ENCODE measurements at regions not wholly inside any gene's neighbourhood (a gene's known extent, or its start where the extent isn't known, plus 50 kb on each side); places are given as distances from the start of the nearest gene placed in this dataset.
"Not testable (repeated sequence)": the region's sequence is repeated elsewhere in the genome, so short reads cannot be mapped to it uniquely, and the experiment has no call there.

DNA sequence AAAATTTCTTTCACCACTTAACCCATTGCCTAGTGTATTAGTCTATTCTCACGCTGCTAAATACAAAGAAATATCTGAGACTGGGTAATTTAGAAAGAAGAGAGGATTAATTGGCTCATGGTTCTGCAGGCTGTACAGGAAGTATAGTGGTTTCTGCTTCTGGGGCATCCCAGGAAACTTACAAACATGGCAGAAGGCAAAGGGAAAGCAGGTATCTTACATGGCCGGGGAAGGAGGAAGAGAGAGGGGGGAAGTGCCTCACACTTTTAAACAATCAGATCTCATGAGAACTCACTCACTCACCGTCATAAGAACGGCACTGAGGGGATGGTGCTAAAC is 931.4 kb upstream of the SOX9 start:
- Histone ChIP-seq H3K36me3 (ENCODE audit: control insufficient read depth, insufficient read depth, low read length) (no peaks in the 10 kb centered on the region), H3K27ac (ENCODE audit: low read depth, low read length) (no peak overlapping the region), H3K27me3 (ENCODE audit: control insufficient read depth, insufficient read depth, low read length) (no peaks in the 10 kb centered on the region), H3K9ac (ENCODE audit: low read length) (no peak overlapping the region), H3K4me1 (ENCODE audit: control insufficient read depth, insufficient read depth, low read length) (no peaks in the 10 kb centered on the region), H3K4me3 (ENCODE audit: low read length) (no peak overlapping the region)

DNA sequence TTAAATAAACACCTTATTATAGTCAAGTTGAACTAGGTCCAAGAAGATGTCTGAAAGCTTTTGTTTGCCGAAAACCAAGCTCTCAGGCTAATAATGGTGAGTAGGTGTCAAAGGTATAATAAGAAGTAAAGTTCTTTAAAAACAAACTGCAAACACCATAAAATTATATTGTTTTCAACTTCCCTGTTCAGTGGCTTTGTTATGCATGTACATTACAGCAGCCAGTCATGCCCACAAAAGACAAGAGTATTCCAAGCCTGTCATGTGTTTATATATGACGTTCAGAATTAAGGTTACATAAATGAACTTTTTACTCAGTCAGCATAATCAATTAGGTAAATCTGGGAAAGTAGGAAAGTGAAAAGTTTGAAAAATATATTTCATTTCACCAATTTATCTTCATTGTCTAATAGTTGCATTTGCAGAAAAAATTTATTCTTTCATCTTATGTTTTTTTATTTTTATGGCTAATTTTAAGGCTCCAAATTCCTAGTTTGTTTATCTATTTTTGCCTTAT is 928.7 kb upstream of the SOX9 start:
- Histone ChIP-seq H3K36me3 (ENCODE audit: control insufficient read depth, insufficient read depth, low read length) (no peaks in the 10 kb centered on the region), H3K27me3 (ENCODE audit: control insufficient read depth, insufficient read depth, low read length) (no peaks in the 10 kb centered on the region), H3K9ac (ENCODE audit: low read length) (no peak overlapping the region), H3K4me3 (ENCODE audit: low read length) (no peak overlapping the region), H3K27ac (ENCODE audit: low read depth, low read length) (no peak overlapping the region), H3K4me1 (ENCODE audit: control insufficient read depth, insufficient read depth, low read length) (no peaks in the 10 kb centered on the region)

DNA sequence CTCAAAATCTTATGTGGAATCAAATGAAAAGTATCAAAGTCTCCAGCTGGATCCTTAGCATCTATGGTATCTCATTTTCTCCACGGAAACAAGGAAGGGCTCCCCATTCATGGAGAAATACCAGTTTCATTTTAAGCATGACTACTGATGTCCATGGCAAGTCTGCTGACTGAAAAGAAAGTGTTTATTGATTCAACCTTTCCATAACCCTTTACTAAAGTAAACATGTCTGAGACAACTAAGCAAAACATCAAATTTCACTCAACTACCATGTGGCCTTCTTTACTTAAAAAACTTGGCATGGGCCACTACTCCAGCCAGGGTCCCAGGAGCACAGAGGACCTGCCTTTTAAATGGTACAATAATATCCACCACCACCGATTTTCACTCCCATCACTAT is 928.0 kb upstream of the SOX9 start:
- Histone ChIP-seq H3K27ac (ENCODE audit: low read depth, low read length) (no peak overlapping the region), H3K36me3 (ENCODE audit: control insufficient read depth, insufficient read depth, low read length) (no peaks in the 10 kb centered on the region), H3K9ac (ENCODE audit: low read length) (no peak overlapping the region), H3K4me3 (ENCODE audit: low read length) (no peak overlapping the region), H3K27me3 (ENCODE audit: control insufficient read depth, insufficient read depth, low read length) (no peaks in the 10 kb centered on the region), H3K4me1 (ENCODE audit: control insufficient read depth, insufficient read depth, low read length) (no peaks in the 10 kb centered on the region)

DNA sequence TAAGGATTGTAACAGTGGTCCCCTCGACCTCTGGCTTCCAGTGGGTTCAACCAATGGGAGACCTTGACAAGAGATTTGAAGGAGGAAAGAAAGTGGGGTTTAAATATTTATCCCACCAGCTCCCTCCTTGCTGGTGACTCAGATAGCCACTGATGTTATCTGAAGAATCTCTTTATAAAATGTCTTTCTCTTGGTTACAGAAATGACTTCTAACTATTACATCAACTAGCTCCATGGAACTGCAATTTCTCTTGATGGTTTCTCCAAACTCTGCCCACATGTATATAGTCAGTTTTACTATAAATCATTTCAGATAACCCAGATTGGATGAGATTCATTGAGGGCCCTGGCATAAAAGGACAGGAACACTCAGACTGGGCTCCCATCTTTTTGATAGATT is 920.2 kb upstream of the SOX9 start:
- Histone ChIP-seq H3K9ac (ENCODE audit: low read length) (no peak overlapping the region), H3K4me3 (ENCODE audit: low read length) (no peak overlapping the region), H3K4me1 (ENCODE audit: control insufficient read depth, insufficient read depth, low read length) (no peaks in the 10 kb centered on the region), H3K27ac (ENCODE audit: low read depth, low read length) (no peak overlapping the region), H3K27me3 (ENCODE audit: control insufficient read depth, insufficient read depth, low read length) (no peaks in the 10 kb centered on the region), H3K36me3 (ENCODE audit: control insufficient read depth, insufficient read depth, low read length) (no peaks in the 10 kb centered on the region)

DNA sequence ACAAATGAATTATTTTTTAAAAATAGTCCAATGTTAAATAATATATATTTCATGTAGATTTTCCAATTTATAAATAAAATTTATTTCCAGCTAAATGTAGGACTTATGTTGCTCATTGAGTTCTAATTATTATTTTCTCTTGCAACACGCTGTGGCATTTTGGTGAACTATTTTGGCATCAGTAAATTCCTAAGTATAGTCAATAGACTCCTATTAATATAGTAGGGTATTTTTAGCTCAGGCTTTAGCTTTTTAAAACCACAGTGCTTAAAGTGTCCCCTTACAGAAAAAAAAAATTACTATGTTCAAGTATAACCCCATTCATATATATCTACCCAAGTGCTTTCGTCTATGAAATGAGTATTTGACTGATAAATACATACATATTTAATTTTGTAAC is 919.2 kb upstream of the SOX9 start:
- Histone ChIP-seq H3K27me3 (ENCODE audit: control insufficient read depth, insufficient read depth, low read length) (no peaks in the 10 kb centered on the region), H3K9ac (ENCODE audit: low read length) (no peak overlapping the region), H3K4me1 (ENCODE audit: control insufficient read depth, insufficient read depth, low read length) (no peaks in the 10 kb centered on the region), H3K27ac (ENCODE audit: low read depth, low read length) (no peak overlapping the region), H3K4me3 (ENCODE audit: low read length) (no peak overlapping the region), H3K36me3 (ENCODE audit: control insufficient read depth, insufficient read depth, low read length) (no peaks in the 10 kb centered on the region)

DNA sequence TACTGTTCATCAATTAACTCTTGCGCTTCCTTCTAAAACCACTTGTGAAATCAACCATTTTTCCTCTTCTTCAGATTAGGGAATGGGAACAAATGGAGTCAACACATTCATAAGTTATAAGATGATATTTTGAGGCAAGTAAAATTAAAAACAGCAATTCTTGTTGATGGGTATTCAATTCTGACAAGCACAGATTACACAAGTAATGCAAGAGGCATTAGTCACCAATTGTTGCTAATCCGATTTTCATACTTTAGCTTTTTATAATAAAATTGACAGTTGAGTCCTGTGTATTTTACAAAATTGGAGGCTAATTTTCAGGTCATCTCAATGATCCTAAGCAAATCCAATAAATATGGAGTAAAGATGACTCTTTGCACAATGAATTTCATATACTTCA is 918.4 kb upstream of the SOX9 start:
- no peak overlapping the region for H3K4me3 ChIP-seq (ENCODE audit: low read length)
- H3K4me1 ChIP-seq (ENCODE audit: control insufficient read depth, insufficient read depth, low read length) = no peaks in the 10 kb centered on the region
- no peaks in the 10 kb centered on the region for H3K27me3 ChIP-seq (ENCODE audit: control insufficient read depth, insufficient read depth, low read length)
- no peak overlapping the region for H3K9ac ChIP-seq (ENCODE audit: low read length)
- no peak overlapping the region for H3K27ac ChIP-seq (ENCODE audit: low read depth, low read length)
- no peaks in the 10 kb centered on the region for H3K36me3 ChIP-seq (ENCODE audit: control insufficient read depth, insufficient read depth, low read length)

DNA sequence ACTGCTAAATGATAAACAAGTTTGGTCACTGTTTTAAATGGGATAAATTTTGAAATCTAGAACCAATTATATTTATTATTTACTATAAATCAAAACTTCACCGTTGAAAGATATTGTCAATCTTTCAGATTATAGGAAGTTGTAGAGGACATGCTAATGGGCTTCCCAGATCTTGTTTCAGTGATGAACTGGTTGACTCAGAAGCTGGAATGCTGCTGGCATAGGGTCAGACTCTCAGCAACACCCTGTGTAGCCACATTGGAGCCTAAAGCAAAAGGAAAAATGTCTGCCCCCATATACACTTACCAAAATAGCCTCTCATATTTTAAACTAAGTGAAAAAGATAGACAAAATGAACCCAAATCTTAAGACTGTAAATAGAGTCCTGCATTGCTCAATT is 916.9 kb upstream of the SOX9 start:
- H3K27ac ChIP-seq (ENCODE audit: low read depth, low read length) = no peak overlapping the region
- H3K9ac ChIP-seq (ENCODE audit: low read length) = no peak overlapping the region
- H3K27me3 ChIP-seq (ENCODE audit: control insufficient read depth, insufficient read depth, low read length) = no peaks in the 10 kb centered on the region
- H3K4me1 ChIP-seq (ENCODE audit: control insufficient read depth, insufficient read depth, low read length) = no peaks in the 10 kb centered on the region
- no peaks in the 10 kb centered on the region for H3K36me3 ChIP-seq (ENCODE audit: control insufficient read depth, insufficient read depth, low read length)
- H3K4me3 ChIP-seq (ENCODE audit: low read length) = no peak overlapping the region

DNA sequence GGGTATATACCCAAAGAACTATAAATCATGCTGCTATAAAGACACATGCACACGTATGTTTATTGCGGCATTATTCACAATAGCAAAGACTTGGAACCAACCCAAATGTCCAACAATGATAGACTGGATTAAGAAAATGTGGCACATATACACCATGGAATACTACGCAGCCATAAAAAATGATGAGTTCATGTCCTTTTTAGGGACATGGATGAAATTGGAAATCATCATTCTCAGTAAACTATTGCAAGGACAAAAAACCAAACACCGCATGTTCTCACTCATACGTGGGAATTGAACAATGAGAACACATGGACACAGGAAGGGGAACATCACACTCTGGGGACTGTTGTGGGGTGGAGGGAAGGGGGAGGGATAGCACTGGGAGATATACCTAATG is 914.9 kb upstream of the SOX9 start:
- H3K4me1 ChIP-seq (ENCODE audit: control insufficient read depth, insufficient read depth, low read length); H3K27ac ChIP-seq (ENCODE audit: low read depth, low read length); H3K9ac ChIP-seq (ENCODE audit: low read length); H3K36me3 ChIP-seq (ENCODE audit: control insufficient read depth, insufficient read depth, low read length); H3K27me3 ChIP-seq (ENCODE audit: control insufficient read depth, insufficient read depth, low read length); H3K4me3 ChIP-seq (ENCODE audit: low read length): not testable (repeated sequence)

DNA sequence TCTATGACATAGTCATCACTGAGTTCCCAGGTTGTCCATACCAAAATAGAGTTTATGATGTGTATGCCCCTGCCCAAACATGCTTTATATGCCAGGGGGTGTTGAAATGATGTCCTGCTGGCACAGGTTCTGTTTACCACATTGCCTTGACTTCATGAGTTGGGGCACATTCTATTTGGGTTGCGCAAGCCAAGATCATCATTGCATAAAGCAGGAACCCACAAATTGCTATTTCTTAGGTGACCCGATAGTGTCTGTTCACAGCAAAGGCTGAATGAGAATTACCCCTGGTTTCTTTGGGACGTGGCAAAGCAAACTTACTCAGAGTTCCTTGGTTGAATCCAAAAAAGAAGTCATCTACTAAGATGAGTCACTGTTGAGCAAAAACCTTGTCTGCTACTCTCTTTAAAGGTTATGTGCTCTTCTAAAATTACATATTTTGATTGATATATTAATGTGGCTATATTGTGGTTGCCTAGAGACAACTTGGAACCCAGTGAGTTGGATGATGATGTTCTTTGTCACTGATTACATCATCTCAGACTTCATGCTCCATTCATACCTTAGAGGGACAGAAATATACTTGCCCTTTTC is 912.6 kb upstream of the SOX9 start:
- Histone ChIP-seq H3K27me3 (ENCODE audit: control insufficient read depth, insufficient read depth, low read length) (no peaks in the 10 kb centered on the region), H3K4me1 (ENCODE audit: control insufficient read depth, insufficient read depth, low read length) (no peaks in the 10 kb centered on the region), H3K9ac (ENCODE audit: low read length) (no peak overlapping the region), H3K4me3 (ENCODE audit: low read length) (no peak overlapping the region), H3K27ac (ENCODE audit: low read depth, low read length) (no peak overlapping the region), H3K36me3 (ENCODE audit: control insufficient read depth, insufficient read depth, low read length) (no peaks in the 10 kb centered on the region)

DNA sequence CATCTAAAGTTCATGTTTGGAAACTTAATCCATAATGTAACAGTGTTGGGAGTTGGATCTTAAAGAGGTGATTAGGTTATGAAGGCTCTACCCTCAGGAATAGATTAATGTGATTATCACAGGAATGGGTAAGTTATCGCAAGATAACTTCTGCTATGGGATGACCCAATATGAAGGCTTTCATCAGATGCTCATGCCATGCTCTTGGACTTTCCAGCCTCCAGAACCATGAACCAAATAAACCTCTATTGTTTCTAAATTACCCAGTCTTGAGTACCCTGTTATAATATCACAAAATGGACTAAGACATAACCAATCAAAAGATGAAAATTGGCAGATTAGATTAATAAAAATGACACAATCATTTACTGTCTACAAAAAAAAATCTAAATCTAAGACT is 906.9 kb upstream of the SOX9 start:
- Histone ChIP-seq H3K4me3 (ENCODE audit: low read length) (no peak overlapping the region), H3K9ac (ENCODE audit: low read length) (no peak overlapping the region), H3K27me3 (ENCODE audit: control insufficient read depth, insufficient read depth, low read length) (no peaks in the 10 kb centered on the region), H3K36me3 (ENCODE audit: control insufficient read depth, insufficient read depth, low read length) (no peaks in the 10 kb centered on the region), H3K4me1 (ENCODE audit: control insufficient read depth, insufficient read depth, low read length) (no peaks in the 10 kb centered on the region), H3K27ac (ENCODE audit: low read depth, low read length) (no peak overlapping the region)

DNA sequence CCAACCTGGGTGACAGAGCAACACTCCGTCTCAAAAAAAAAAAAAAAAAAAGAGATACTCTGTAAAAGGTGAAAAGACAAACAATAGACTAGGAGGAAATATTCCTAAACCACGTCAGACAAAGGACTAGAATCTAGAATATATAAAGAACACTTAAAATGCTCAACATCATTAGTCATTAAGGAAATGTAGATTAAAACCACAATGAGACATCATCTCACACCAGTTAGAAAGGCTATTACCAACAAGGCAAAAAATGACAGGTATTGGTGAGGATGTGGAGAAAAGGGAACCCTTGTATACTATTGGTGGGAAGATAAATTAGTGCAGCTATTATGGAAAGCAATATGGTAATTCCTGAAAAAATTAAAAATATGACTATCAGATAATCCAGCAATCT is 903.1 kb upstream of the SOX9 start:
- Histone ChIP-seq H3K9ac (ENCODE audit: low read length) (no peak overlapping the region), H3K27me3 (ENCODE audit: control insufficient read depth, insufficient read depth, low read length) (no peaks in the 10 kb centered on the region), H3K27ac (ENCODE audit: low read depth, low read length) (no peak overlapping the region), H3K4me1 (ENCODE audit: control insufficient read depth, insufficient read depth, low read length) (no peaks in the 10 kb centered on the region), H3K36me3 (ENCODE audit: control insufficient read depth, insufficient read depth, low read length) (no peaks in the 10 kb centered on the region), H3K4me3 (ENCODE audit: low read length) (no peak overlapping the region)

DNA sequence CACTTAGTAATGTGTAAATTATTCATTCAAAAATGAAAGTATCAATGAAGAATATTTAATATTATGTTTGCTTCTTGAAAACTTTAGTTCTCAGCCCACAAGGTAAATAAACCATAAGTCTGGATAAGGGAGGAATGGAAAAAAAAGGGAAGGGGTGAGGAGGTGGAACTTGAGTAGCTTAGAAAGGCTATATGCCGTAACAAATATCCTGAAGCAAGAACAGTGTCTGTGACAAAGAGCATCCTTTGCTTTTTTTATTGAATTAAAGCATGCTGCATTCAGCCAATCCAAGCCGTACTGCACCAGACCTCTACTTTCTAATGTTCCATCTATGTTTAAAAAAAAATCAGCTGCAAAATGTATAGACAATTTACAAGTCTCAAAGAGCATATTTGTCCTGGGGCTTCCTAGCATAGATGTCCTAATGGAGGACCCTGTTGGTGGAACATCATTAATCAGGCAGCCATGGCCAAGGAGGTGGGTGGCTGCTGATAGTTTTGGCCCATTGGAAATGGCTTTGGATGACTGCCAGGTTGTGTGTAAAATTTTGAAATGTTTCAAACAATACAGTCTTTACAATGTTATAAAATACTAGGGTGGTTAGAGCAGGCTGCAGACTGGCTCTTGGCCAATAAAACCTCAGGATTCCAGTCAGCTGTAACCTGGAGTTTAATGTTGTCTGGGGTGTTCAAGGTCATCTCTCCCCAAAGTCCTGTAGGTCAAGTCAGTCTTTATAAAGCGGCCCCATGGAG is 895.8 kb upstream of the SOX9 start:
- Histone ChIP-seq H3K36me3 (ENCODE audit: control insufficient read depth, insufficient read depth, low read length) (no peaks in the 10 kb centered on the region), H3K9ac (ENCODE audit: low read length) (no peak overlapping the region), H3K27ac (ENCODE audit: low read depth, low read length) (no peak overlapping the region), H3K27me3 (ENCODE audit: control insufficient read depth, insufficient read depth, low read length) (no peaks in the 10 kb centered on the region), H3K4me3 (ENCODE audit: low read length) (no peak overlapping the region), H3K4me1 (ENCODE audit: control insufficient read depth, insufficient read depth, low read length) (no peaks in the 10 kb centered on the region)

DNA sequence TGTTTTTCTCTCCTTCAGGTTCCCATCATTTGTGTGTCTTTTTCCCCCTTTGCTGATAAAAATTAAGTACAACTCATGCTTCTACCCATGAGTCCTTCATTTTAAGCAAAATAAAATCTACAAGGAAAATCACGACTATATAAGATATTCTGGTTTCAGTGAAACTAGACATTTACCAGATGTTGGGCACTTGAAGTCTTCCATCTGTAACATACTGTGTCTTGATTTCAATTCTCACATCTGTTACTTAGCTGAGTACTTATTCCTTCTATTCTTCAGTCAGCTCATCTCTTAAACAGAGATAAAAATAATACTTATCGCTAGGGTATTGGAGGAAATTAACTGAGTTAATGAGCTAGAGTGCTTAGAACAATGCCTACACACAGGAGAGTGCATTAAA is 893.0 kb upstream of the SOX9 start:
- Histone ChIP-seq H3K4me1 (ENCODE audit: control insufficient read depth, insufficient read depth, low read length) (no peaks in the 10 kb centered on the region), H3K36me3 (ENCODE audit: control insufficient read depth, insufficient read depth, low read length) (no peaks in the 10 kb centered on the region), H3K4me3 (ENCODE audit: low read length) (no peak overlapping the region), H3K27ac (ENCODE audit: low read depth, low read length) (no peak overlapping the region), H3K27me3 (ENCODE audit: control insufficient read depth, insufficient read depth, low read length) (no peaks in the 10 kb centered on the region), H3K9ac (ENCODE audit: low read length) (no peak overlapping the region)
